OCI-LY1 (cell line): ENCODE measurements at regions not wholly inside any gene's neighbourhood (a gene's known extent, or its start where the extent isn't known, plus 50 kb on each side); places are given as distances from the start of the nearest gene placed in this dataset.

ENCODE experiments used
- H2AFZ ChIP-seq: fragments of 200-600 bp; sonication (generic), shearing (Covaris generic); 2 replicates; pipeline ENCODE4 v1.6.0; 2014; ENCODE audit warnings: antibody characterized with exemption, mild to moderate bottlenecking, low read length
- H3F3A ChIP-seq: fragments of 200-600 bp; sonication (generic), shearing (Covaris generic); 2 replicates; pipeline ENCODE4 v1.6.0; 2014; ENCODE audit warnings: mild to moderate bottlenecking, antibody characterized with exemption, low read length, moderate library complexity; ENCODE audit not compliant: insufficient read depth
- H3K27ac ChIP-seq: fragments of 200-600 bp; sonication (generic); 2 replicates; pipeline ENCODE4 v1.5.1; 2014; ENCODE audit warnings: low read length, mixed run types, mild to moderate bottlenecking, low read depth; ENCODE audit not compliant: poor library complexity, severe bottlenecking
- H3K27me3 ChIP-seq: fragments of 200-600 bp; sonication (generic); 2 replicates; pipeline ENCODE4 v1.6.0; 2014; ENCODE audit warnings: antibody characterized with exemption, mild to moderate bottlenecking, low read length, moderate library complexity; ENCODE audit not compliant: insufficient read depth
- H3K36me3 ChIP-seq: fragments of 200-600 bp; sonication (generic); 2 replicates; pipeline ENCODE4 v1.6.1; 2014; ENCODE audit warnings: mild to moderate bottlenecking, antibody characterized with exemption, low read length, moderate library complexity, mixed read lengths; ENCODE audit not compliant: insufficient read depth
- H3K4me1 ChIP-seq: fragments of 200-600 bp; sonication (generic); 2 replicates; pipeline ENCODE4 v1.5.1; 2014; ENCODE audit warnings: mild to moderate bottlenecking, low read length, moderate library complexity; ENCODE audit not compliant: insufficient read depth, severe bottlenecking
- H3K4me2 ChIP-seq: fragments of 200-600 bp; sonication (generic), shearing (Covaris generic); 2 replicates; pipeline ENCODE4 v1.6.1; 2014; ENCODE audit warnings: low read length
- H3K4me3 ChIP-seq: fragments of 200-600 bp; sonication (generic); 2 replicates; pipeline ENCODE4 v1.5.1; 2014; ENCODE audit warnings: low read length, low read depth, mild to moderate bottlenecking, mixed read lengths; ENCODE audit not compliant: poor library complexity, severe bottlenecking
- H3K79me2 ChIP-seq: fragments of 200-600 bp; shearing (Covaris generic); 2 replicates; pipeline ENCODE4 v1.6.1; 2016; ENCODE audit warnings: mixed run types, low read length, mixed read lengths; ENCODE audit not compliant: insufficient read depth
- H3K9ac ChIP-seq: fragments of 200-600 bp; sonication (generic), shearing (Covaris generic); 2 replicates; pipeline ENCODE4 v1.6.1; 2014; ENCODE audit warnings: mild to moderate bottlenecking, low read length, mixed read lengths
- H3K9me2 ChIP-seq: fragments of 200-600 bp; sonication (generic), shearing (Covaris generic); 2 replicates; pipeline ENCODE4 v1.6.1; 2014; ENCODE audit warnings: low read depth, mild to moderate bottlenecking, low read length, mixed read lengths
- H3K9me3 ChIP-seq: fragments of 200-600 bp; shearing (Covaris generic); 2 replicates; pipeline ENCODE4 v1.6.1; 2014; ENCODE audit warnings: low read length, mixed read lengths
- H4K20me1 ChIP-seq: fragments of 200-600 bp; sonication (generic), shearing (Covaris generic); 2 replicates; pipeline ENCODE4 v1.6.0; 2016; ENCODE audit warnings: mild to moderate bottlenecking, low read length; ENCODE audit not compliant: insufficient read depth
- CTCF ChIP-seq: fragments of 200-600 bp; sonication (generic), shearing (Covaris generic); IDR thresholded peaks from 2 replicates; pipeline ENCODE4 v1.5.1; 2017; ENCODE audit warnings: mild to moderate bottlenecking, antibody characterized with exemption, low read length, moderate library complexity, mixed read lengths
- EZH2 ChIP-seq: fragments of 200-600 bp; sonication (generic), shearing (Covaris generic); IDR thresholded peaks from 2 replicates; pipeline ENCODE4 v1.8.0; 2017; ENCODE audit warnings: borderline replicate concordance, mixed run types, mild to moderate bottlenecking, antibody characterized with exemption, low read length, moderate library complexity, mixed read lengths

DNA sequence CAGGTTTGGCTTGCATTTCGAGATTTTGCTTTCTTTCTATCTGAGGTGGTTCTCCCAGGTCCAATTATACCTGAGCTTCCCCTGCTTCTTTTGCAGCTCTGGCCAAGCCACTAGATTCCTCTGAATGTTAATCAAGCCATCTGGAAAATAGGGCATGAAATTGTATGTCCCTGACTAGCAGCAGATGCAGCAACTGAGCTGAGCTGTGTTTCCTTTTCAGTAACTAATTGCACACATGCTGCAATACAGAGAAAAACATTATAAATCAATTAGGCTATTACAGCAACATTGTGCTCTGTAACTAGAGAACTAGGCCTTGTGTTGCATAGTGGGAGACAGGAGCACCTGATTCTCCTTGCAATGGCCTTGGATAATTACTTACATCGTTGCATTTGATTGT lies 408.3 kb downstream of the ETS1 start:
- no peaks in the 10 kb centered on the region for H3K27me3 ChIP-seq
- H4K20me1 ChIP-seq = no peaks in the 10 kb centered on the region
- no peaks in the 10 kb centered on the region for H3K9me2 ChIP-seq
- no peaks in the 10 kb centered on the region for H3K36me3 ChIP-seq
- no peaks in the 10 kb centered on the region for H3K79me2 ChIP-seq
- H3K9ac ChIP-seq = no peak overlapping the region
- no peak overlapping the region for H3K4me3 ChIP-seq
- H3K27ac ChIP-seq = no peak overlapping the region
- H3K4me1 ChIP-seq = no peaks in the 10 kb centered on the region
- no peak overlapping the region for H3K4me2 ChIP-seq
- no peaks in the 10 kb centered on the region for H3F3A ChIP-seq
- no peak overlapping the region for H2AFZ ChIP-seq
- H3K9me3 ChIP-seq = no peaks in the 10 kb centered on the region
- TF ChIP-seq CTCF (no peak), EZH2 (no peak)

DNA sequence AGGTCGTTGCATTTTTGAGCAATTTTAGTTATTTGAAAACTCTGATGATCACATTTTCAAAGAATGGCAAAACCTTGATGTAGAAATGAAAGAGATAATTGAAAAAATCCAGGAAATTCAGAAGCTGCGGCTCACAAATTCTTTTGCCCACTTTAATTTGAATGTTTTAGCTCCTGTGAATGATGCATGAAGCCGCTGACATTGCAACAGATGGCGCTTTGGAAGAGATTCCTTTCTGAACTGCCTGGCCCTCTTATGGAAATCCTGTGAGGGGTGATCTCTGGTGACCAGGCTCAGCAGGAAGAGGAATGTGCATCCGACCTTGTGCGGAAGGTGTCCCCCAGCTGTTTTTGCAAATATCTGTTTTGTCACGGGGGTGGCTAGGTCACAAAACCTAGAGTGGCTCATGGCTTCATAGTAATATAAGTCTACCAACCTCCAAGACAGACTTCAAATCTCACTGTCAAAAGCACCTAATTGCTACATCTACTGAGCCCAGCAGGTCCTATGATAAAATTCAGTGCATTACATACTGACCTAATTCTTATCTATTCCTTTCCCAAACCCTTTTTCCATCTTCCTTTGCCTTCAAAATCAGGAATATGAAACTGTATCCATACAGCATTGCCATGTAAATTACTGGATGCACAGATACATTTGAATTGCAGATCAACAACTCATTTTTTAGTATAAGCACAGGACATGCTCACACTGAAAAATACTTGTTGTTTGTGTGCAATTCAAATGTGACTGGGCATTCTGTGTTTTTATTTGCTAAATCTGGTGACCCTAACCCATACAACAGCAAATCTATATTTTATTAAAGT lies 412.7 kb downstream of the ETS1 start:
- TF ChIP-seq EZH2 (no peak), CTCF (no peak)
- no peak overlapping the region for H3K27ac ChIP-seq
- no peaks in the 10 kb centered on the region for H3K27me3 ChIP-seq
- no peaks in the 10 kb centered on the region for H3K9me2 ChIP-seq
- no peaks in the 10 kb centered on the region for H3K79me2 ChIP-seq
- H2AFZ ChIP-seq = no peak overlapping the region
- no peak overlapping the region for H3K4me3 ChIP-seq
- no peaks in the 10 kb centered on the region for H3K36me3 ChIP-seq
- H3K4me2 ChIP-seq = no peak overlapping the region
- H4K20me1 ChIP-seq = no peaks in the 10 kb centered on the region
- H3K4me1 ChIP-seq = no peaks in the 10 kb centered on the region
- H3K9ac ChIP-seq = no peak overlapping the region
- no peaks in the 10 kb centered on the region for H3K9me3 ChIP-seq
- H3F3A ChIP-seq = no peaks in the 10 kb centered on the region

- no peaks in the 10 kb centered on the region for H3K9me3 ChIP-seq
These were observed 415.1 kb downstream of the ETS1 start for GRCh38 chr11:128172046-128172878.

More at GRCh38 chr11:128172046-128172878, 415.1 kb downstream of the ETS1 start:
- H3K79me2 ChIP-seq = no peaks in the 10 kb centered on the region
- no peak for TF ChIP-seq EZH2
- TF ChIP-seq CTCF = peak; percentile 64
- no peak overlapping the region for H3K27ac ChIP-seq
- H3F3A ChIP-seq = no peaks in the 10 kb centered on the region
- no peaks in the 10 kb centered on the region for H3K9me2 ChIP-seq
- H3K4me2 ChIP-seq = no peak overlapping the region
- H4K20me1 ChIP-seq = no peaks in the 10 kb centered on the region
- no peaks in the 10 kb centered on the region for H3K4me1 ChIP-seq
- H3K4me3 ChIP-seq = no peak overlapping the region
- no peaks in the 10 kb centered on the region for H3K27me3 ChIP-seq
- no peak overlapping the region for H2AFZ ChIP-seq
- H3K36me3 ChIP-seq = no peaks in the 10 kb centered on the region
- no peak overlapping the region for H3K9ac ChIP-seq
